H9 (cell line): ENCODE measurements at regions not wholly inside any gene's neighbourhood (a gene's known extent, or its start where the extent isn't known, plus 50 kb on each side); places are given as distances from the start of the nearest gene placed in this dataset.
"Not testable (repeated sequence)": the region's sequence is repeated elsewhere in the genome, so short reads cannot be mapped to it uniquely, and the experiment has no call there.

Source experiments
- DNase-seq: peaks from one replicate; pipeline ENCODE4 v3.0.0-alpha.2; 2017
- H2AFZ ChIP-seq: one replicate; pipeline ENCODE4 v1.6.1; 2013; ENCODE audit warnings: mild to moderate bottlenecking, low read length, control low read depth, moderate library complexity
- H2AK5ac ChIP-seq: 2 replicates; pipeline ENCODE4 v1.6.1; 2013; ENCODE audit warnings: low read length, control low read depth, mixed read lengths; ENCODE audit not compliant: insufficient read length
- H2BK120ac ChIP-seq: one replicate; pipeline ENCODE4 v1.6.1; 2013; ENCODE audit warnings: low read depth, mild to moderate bottlenecking, low read length, control low read depth, inconsistent platforms; ENCODE audit not compliant: poor library complexity, severe bottlenecking
- H2BK12ac ChIP-seq: 2 replicates; pipeline ENCODE4 v1.6.1; 2013; ENCODE audit warnings: low read length, control low read depth, mixed read lengths, low read depth; ENCODE audit not compliant: insufficient read length
- H2BK15ac ChIP-seq: 2 replicates; pipeline ENCODE4 v1.6.1; 2013; ENCODE audit warnings: low read depth, low read length, control low read depth
- H2BK20ac ChIP-seq: one replicate; pipeline ENCODE4 v1.6.1; 2013; ENCODE audit warnings: low read depth, mild to moderate bottlenecking, low read length, control low read depth, inconsistent platforms; ENCODE audit not compliant: poor library complexity, severe bottlenecking
- H2BK5ac ChIP-seq: 2 replicates; pipeline ENCODE4 v1.6.1; 2013; ENCODE audit warnings: low read length, control low read depth, mixed read lengths; ENCODE audit not compliant: insufficient read length
- H3K14ac ChIP-seq: 2 replicates; pipeline ENCODE4 v1.6.1; 2013; ENCODE audit warnings: low read length, control low read depth; ENCODE audit not compliant: insufficient read depth
- H3K18ac ChIP-seq: 2 replicates; pipeline ENCODE4 v1.6.1; 2013; ENCODE audit warnings: low read depth, mild to moderate bottlenecking, mixed read lengths, low read length, control low read depth; ENCODE audit not compliant: insufficient read length
- H3K23ac ChIP-seq: 2 replicates; pipeline ENCODE4 v1.6.1; 2013; ENCODE audit warnings: low read length, control low read depth, mixed read lengths, low read depth; ENCODE audit not compliant: insufficient read length
- H3K23me2 ChIP-seq: 2 replicates; pipeline ENCODE4 v1.6.1; 2013; ENCODE audit warnings: low read depth, mild to moderate bottlenecking, mixed read lengths, low read length, control low read depth; ENCODE audit not compliant: insufficient read length, poor library complexity, severe bottlenecking
- H3K27ac ChIP-seq: 2 replicates; pipeline ENCODE4 v1.5.1; 2013; ENCODE audit warnings: low read length, control low read depth, mixed read lengths, low read depth; ENCODE audit not compliant: insufficient read length
- H3K27me3 ChIP-seq: 2 replicates; pipeline ENCODE4 v1.6.1; 2013; ENCODE audit warnings: low read length, control low read depth, inconsistent platforms; ENCODE audit not compliant: insufficient read depth
- H3K4ac ChIP-seq: 2 replicates; pipeline ENCODE4 v1.6.1; 2013; ENCODE audit warnings: low read depth, mild to moderate bottlenecking, control low read depth, inconsistent platforms, low read length, moderate library complexity
- H3K4me1 ChIP-seq: 2 replicates; pipeline ENCODE4 v1.6.1; 2013; ENCODE audit warnings: low read length, control low read depth, inconsistent platforms; ENCODE audit not compliant: insufficient read depth
- H3K4me2 ChIP-seq: 2 replicates; pipeline ENCODE4 v1.6.1; 2013; ENCODE audit warnings: low read length, control low read depth, mixed read lengths; ENCODE audit not compliant: insufficient read length, insufficient read depth
- H3K56ac ChIP-seq: 2 replicates; pipeline ENCODE4 v1.6.1; 2013; ENCODE audit warnings: low read depth, mild to moderate bottlenecking, mixed read lengths, low read length, control low read depth; ENCODE audit not compliant: insufficient read length
- H3K79me1 ChIP-seq: 2 replicates; pipeline ENCODE4 v1.6.1; 2013; ENCODE audit warnings: low read depth, mild to moderate bottlenecking, moderate library complexity, low read length, control low read depth, inconsistent platforms; ENCODE audit not compliant: insufficient read depth, poor library complexity, severe bottlenecking
- H3K79me2 ChIP-seq: 2 replicates; pipeline ENCODE4 v1.6.1; 2013; ENCODE audit warnings: low read length, control low read depth, inconsistent platforms; ENCODE audit not compliant: insufficient read depth
- H3K9ac ChIP-seq: 2 replicates; pipeline ENCODE4 v1.6.1; 2013; ENCODE audit warnings: low read length, control low read depth, mixed read lengths; ENCODE audit not compliant: insufficient read length; ENCODE audit errors: extremely low read depth
- H3K9me3 ChIP-seq: one replicate; pipeline ENCODE4 v1.6.1; 2013; ENCODE audit warnings: low read depth, low read length, inconsistent platforms; ENCODE audit not compliant: control insufficient read depth
- H3T11ph ChIP-seq: one replicate; pipeline ENCODE4 v1.6.1; 2013; ENCODE audit warnings: mild to moderate bottlenecking, low read length, control low read depth, inconsistent platforms
- H4K20me1 ChIP-seq: one replicate; pipeline ENCODE4 v1.6.1; 2013; ENCODE audit not compliant: control insufficient read depth, insufficient read length, insufficient read depth
- H4K5ac ChIP-seq: 2 replicates; pipeline ENCODE4 v1.6.1; 2013; ENCODE audit warnings: low read depth, mild to moderate bottlenecking, mixed read lengths, low read length, control low read depth; ENCODE audit not compliant: insufficient read length
- H4K8ac ChIP-seq: replicated peaks from 2 replicates; pipeline ENCODE4 v1.6.1; 2013; ENCODE audit warnings: low read length, control low read depth, mixed read lengths, low read depth; ENCODE audit not compliant: insufficient read length
- H4K91ac ChIP-seq: 2 replicates; pipeline ENCODE4 v1.6.1; 2013; ENCODE audit warnings: low read depth, mild to moderate bottlenecking, moderate library complexity, mixed read lengths, low read length, control low read depth; ENCODE audit not compliant: insufficient read length
- H3K27ac Mint-ChIP-seq, 3 experiments: 2 replicates in 2 of 3; 3 replicates in 1 of 3; pipeline ENCODE4 v1.8.0; 2020 to 2021; ENCODE audit warnings: mixed read lengths in 3 of 3, mild to moderate bottlenecking in 1 of 3, moderate library complexity in 1 of 3
- H3K27me3 Mint-ChIP-seq: 2 replicates; pipeline ENCODE4 v1.8.0; 2021; ENCODE audit warnings: low read depth, mild to moderate bottlenecking, moderate library complexity, mixed read lengths
- H3K36me3 Mint-ChIP-seq, 3 experiments: 2 replicates in 2 of 3; 3 replicates in 1 of 3; pipeline ENCODE4 v1.8.0; 2020 to 2021; ENCODE audit warnings: low read depth in 3 of 3, mixed read lengths in 3 of 3; ENCODE audit not compliant: insufficient read depth in 1 of 3
- H3K4me1 Mint-ChIP-seq, 2 experiments: 2 replicates each; pipeline ENCODE4 v1.8.0; 2020; ENCODE audit warnings: mixed read lengths in 2 of 2
- H3K4me3 Mint-ChIP-seq, 2 experiments: 2 replicates in 1 of 2; 3 replicates in 1 of 2; pipeline ENCODE4 v1.8.0; 2020 to 2021; ENCODE audit warnings: mild to moderate bottlenecking in 2 of 2, mixed read lengths in 2 of 2, moderate library complexity in 1 of 2
- H3K9me3 Mint-ChIP-seq, 2 experiments: 2 replicates in 1 of 2; 3 replicates in 1 of 2; pipeline ENCODE4 v1.8.0; 2020; ENCODE audit warnings: mild to moderate bottlenecking in 2 of 2, mixed read lengths in 2 of 2, moderate library complexity in 1 of 2
- WGBS: extraction: QIAGEN DNeasy Blood & Tissue Kit; methylation state at CpG from one replicate; pipeline ENCODE4 v1.1.7; 2013; ENCODE audit warnings: missing lambda C conversion rate, low lambda C conversion rate, mixed read lengths; ENCODE audit not compliant: insufficient read length; ENCODE audit errors: extremely low coverage; 5-methylcytosine and 5-hydroxymethylcytosine counted together
- TF ChIP-seq, protein P1 (sequence below): fragments of 200-600 bp; sonication (generic); conservative IDR thresholded peaks from 3 replicates; pipeline ENCODE4 v1.8.0; 2021; ENCODE audit warnings: antibody characterized with exemption, mild to moderate bottlenecking

DNA sequence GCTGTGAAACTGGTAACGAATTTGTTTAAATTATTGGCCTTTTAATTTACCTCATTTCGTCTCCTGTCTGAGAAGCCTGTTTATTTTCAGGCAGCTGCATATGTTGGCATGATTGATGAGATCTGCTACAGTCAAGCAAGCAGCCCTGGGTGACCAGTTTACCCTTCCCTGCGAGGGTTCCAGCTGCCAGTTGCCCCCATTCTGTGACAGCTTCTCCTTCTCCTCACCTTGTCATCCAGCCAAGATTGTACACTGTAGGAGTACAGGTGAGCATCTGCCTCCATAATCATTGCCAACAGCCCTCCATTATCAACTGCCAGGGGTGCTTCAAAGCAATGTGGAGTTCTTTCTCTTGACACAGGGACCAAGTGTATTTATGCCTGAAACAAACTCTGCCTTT lies 1979.9 kb upstream of the PRR20A start:
- Histone ChIP-seq H2AK5ac (no peak overlapping the region), H3K27me3 (no peaks in the 10 kb centered on the region), H3K14ac (no peak overlapping the region), H3K18ac (no peak overlapping the region), H3K4me2 (no peak overlapping the region), H3K79me1 (no peaks in the 10 kb centered on the region), H3K56ac (no peak overlapping the region), H4K91ac (no peak overlapping the region), H4K20me1 (no peaks in the 10 kb centered on the region), H3K79me2 (no peaks in the 10 kb centered on the region), H2BK15ac (no peak overlapping the region), H3K27ac (no peak overlapping the region), H3K9me3 (peaks cover 5% of the 10 kb centered on the region), H2AFZ (peak overlapping the region; percentile 9), H2BK20ac (no peak overlapping the region), H4K8ac (no peak overlapping the region), H4K5ac (no peak overlapping the region), H3K4me1 (no peaks in the 10 kb centered on the region; the same call in 1 of the 2 replicates), H2BK12ac (no peak overlapping the region), H2BK120ac (no peak overlapping the region), H3K4ac (no peak overlapping the region), H3K23me2 (no peaks in the 10 kb centered on the region), H2BK5ac (no peak overlapping the region), H3K9ac (no peak overlapping the region), H3T11ph (no peak overlapping the region), H3K23ac (no peak overlapping the region)
- no CpG with 5 or more reads among the region's 3 CpGs for WGBS
- TF ChIP-seq, protein P1, sequence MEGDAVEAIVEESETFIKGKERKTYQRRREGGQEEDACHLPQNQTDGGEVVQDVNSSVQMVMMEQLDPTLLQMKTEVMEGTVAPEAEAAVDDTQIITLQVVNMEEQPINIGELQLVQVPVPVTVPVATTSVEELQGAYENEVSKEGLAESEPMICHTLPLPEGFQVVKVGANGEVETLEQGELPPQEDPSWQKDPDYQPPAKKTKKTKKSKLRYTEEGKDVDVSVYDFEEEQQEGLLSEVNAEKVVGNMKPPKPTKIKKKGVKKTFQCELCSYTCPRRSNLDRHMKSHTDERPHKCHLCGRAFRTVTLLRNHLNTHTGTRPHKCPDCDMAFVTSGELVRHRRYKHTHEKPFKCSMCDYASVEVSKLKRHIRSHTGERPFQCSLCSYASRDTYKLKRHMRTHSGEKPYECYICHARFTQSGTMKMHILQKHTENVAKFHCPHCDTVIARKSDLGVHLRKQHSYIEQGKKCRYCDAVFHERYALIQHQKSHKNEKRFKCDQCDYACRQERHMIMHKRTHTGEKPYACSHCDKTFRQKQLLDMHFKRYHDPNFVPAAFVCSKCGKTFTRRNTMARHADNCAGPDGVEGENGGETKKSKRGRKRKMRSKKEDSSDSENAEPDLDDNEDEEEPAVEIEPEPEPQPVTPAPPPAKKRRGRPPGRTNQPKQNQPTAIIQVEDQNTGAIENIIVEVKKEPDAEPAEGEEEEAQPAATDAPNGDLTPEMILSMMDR: no peak
- H3K4me1 Mint-ChIP-seq: peaks cover 11 to 20% of the 10 kb centered on the region in 2 experiments
- no peak overlapping the region for H3K4me3 Mint-ChIP-seq
- H3K36me3 Mint-ChIP-seq: peaks cover 22 to 51% (median 46%) of the 10 kb centered on the region in 3 experiments
- H3K9me3 Mint-ChIP-seq: peaks cover 20 to 33% of the 10 kb centered on the region in 2 experiments
- no peaks in the 10 kb centered on the region for H3K27me3 Mint-ChIP-seq
- peak overlapping the region in 2 of 3 experiments; percentile 25 to 44; a peak in 5 of 7 replicates for H3K27ac Mint-ChIP-seq
- DNase-seq: no peak

DNA sequence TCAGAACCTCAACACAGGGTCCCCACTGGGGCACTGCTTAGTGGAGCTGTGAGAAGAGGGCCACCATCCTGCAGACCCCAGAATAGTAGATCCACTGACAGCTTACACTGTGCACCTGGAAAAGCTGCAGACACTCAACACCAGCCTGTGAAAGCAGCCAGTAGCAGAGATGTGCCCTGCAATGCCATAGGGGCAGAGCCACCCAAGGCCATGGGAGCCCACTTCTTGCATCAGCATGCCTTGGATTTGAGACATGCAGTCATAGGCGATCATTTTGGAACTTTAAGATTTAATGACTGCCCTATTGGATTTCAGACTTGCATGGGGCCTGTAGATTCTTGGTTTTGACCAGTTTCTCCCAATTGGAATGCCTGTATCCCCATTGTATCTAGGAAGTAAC lies 1962.1 kb upstream of the PRR20A start:
- H3K9me3 ChIP-seq: peaks cover 12% of the 10 kb centered on the region
- not testable (repeated sequence) for H3T11ph ChIP-seq, H3K14ac ChIP-seq, H2AK5ac ChIP-seq, H2BK12ac ChIP-seq, H4K5ac ChIP-seq, H3K56ac ChIP-seq, H3K27me3 Mint-ChIP-seq, H3K4me1 ChIP-seq, H3K4me3 Mint-ChIP-seq, H2BK20ac ChIP-seq, H4K91ac ChIP-seq, H4K20me1 ChIP-seq, H2BK15ac ChIP-seq, DNase-seq, H3K23ac ChIP-seq, H2BK5ac ChIP-seq, H3K27ac ChIP-seq, H3K79me2 ChIP-seq, H3K27ac Mint-ChIP-seq, H4K8ac ChIP-seq, H3K4me1 Mint-ChIP-seq, H2AFZ ChIP-seq, H3K9ac ChIP-seq, H3K4ac ChIP-seq, H3K18ac ChIP-seq, H2BK120ac ChIP-seq, H3K79me1 ChIP-seq, H3K27me3 ChIP-seq, H3K4me2 ChIP-seq, H3K23me2 ChIP-seq
- Mint-ChIP-seq H3K36me3 (peaks cover 28 to 59% (median 48%) of the 10 kb centered on the region in 3 experiments), H3K9me3 (peaks cover 22 to 24% of the 10 kb centered on the region in 2 experiments)
- no CpG with 5 or more reads among the region's 1 CpG for WGBS
